ENCODE measurements at regions not wholly inside any gene's neighbourhood (a gene's known extent, or its start where the extent isn't known, plus 50 kb on each side); places are given as distances from the start of the nearest gene placed in this dataset.

- no peak overlapping the region for H3K27ac ChIP-seq (ENCODE audit: low read depth, low read length)
- no peaks in the 10 kb centered on the region for H3K79me2 ChIP-seq (ENCODE audit: insufficient read depth, low read length)
- Mint-ChIP-seq H3K4me1 (ENCODE audit: low read depth, unreplicated experiment) (peaks cover 22% of the 10 kb centered on the region), H3K27ac (ENCODE audit: unreplicated experiment) (no peak overlapping the region), H3K4me3 (ENCODE audit: unreplicated experiment) (no peak overlapping the region), H3K36me3 (ENCODE audit: low read depth, unreplicated experiment) (peaks cover 9% of the 10 kb centered on the region), H3K27me3 (ENCODE audit: low read depth, unreplicated experiment) (no peaks in the 10 kb centered on the region), H3K9me3 (ENCODE audit: unreplicated experiment) (peaks cover 4% of the 10 kb centered on the region)
- peaks cover 16% of the 10 kb centered on the region for H3K4me1 ChIP-seq (ENCODE audit: insufficient read depth, low read length)
- no peaks in the 10 kb centered on the region for H3K9me3 ChIP-seq (ENCODE audit: insufficient read depth, low read depth, low read length)
- H2AFZ ChIP-seq (ENCODE audit: low read depth, low read length) = no peak overlapping the region
- no peaks in the 10 kb centered on the region for H3K36me3 ChIP-seq (ENCODE audit: insufficient read depth, low read length)
- no peak overlapping the region for H3K4me2 ChIP-seq (ENCODE audit: low read length)
- FAIRE-seq (no peak), DNase-seq (ENCODE audit: low read depth) (no peak)
- H3K27me3 ChIP-seq (ENCODE audit: insufficient read depth, low read length) = no peaks in the 10 kb centered on the region
- H3K9ac ChIP-seq (ENCODE audit: low read length) = no peak overlapping the region
- peaks cover 4% of the 10 kb centered on the region for H4K20me1 ChIP-seq (ENCODE audit: insufficient read depth, low read length)
- no peak overlapping the region for H3K4me3 ChIP-seq (ENCODE audit: insufficient read depth, low read depth, low read length)
- TF ChIP-seq EZH2 (IDR thresholded peaks at IDR 0.05; ENCODE audit: insufficient read depth, low read length) = no peak
- TF ChIP-seq, protein P1, sequence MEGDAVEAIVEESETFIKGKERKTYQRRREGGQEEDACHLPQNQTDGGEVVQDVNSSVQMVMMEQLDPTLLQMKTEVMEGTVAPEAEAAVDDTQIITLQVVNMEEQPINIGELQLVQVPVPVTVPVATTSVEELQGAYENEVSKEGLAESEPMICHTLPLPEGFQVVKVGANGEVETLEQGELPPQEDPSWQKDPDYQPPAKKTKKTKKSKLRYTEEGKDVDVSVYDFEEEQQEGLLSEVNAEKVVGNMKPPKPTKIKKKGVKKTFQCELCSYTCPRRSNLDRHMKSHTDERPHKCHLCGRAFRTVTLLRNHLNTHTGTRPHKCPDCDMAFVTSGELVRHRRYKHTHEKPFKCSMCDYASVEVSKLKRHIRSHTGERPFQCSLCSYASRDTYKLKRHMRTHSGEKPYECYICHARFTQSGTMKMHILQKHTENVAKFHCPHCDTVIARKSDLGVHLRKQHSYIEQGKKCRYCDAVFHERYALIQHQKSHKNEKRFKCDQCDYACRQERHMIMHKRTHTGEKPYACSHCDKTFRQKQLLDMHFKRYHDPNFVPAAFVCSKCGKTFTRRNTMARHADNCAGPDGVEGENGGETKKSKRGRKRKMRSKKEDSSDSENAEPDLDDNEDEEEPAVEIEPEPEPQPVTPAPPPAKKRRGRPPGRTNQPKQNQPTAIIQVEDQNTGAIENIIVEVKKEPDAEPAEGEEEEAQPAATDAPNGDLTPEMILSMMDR (IDR thresholded peaks at IDR 0.05; ENCODE audit: insufficient read depth, low read depth, low read length) = no peak
Measured at GRCh38 chr15:62447742-62448141, 282.7 kb upstream of the C2CD4B start.

DNA sequence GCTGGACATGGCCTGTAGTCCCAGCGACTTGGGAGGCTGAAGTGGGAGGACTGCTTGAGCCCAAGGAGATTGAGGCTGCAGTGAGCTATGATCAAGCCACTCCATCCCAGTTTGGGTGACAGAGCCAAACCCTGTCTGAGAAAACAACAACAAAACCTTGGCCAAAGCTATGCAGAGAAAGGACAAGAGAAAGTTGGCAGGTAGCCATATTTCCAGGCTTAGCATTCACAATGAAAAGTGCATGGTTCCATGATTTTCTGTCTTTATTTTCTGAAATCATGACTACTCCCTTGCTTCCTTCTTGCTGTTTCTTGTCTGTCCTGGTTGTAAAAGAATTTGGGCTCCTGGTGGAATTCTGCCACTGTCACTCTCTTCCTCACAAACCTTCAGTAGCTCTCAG lies 284.6 kb upstream of the C2CD4B start:
- Histone ChIP-seq H3K27ac (ENCODE audit: low read depth, low read length) (no peak overlapping the region), H3K27me3 (ENCODE audit: insufficient read depth, low read length) (no peaks in the 10 kb centered on the region), H2AFZ (ENCODE audit: low read depth, low read length) (no peak overlapping the region), H3K9ac (ENCODE audit: low read length) (no peak overlapping the region), H3K36me3 (ENCODE audit: insufficient read depth, low read length) (no peaks in the 10 kb centered on the region), H3K79me2 (ENCODE audit: insufficient read depth, low read length) (no peaks in the 10 kb centered on the region), H3K9me3 (ENCODE audit: insufficient read depth, low read depth, low read length) (no peaks in the 10 kb centered on the region), H3K4me3 (ENCODE audit: insufficient read depth, low read depth, low read length) (no peak overlapping the region), H3K4me2 (ENCODE audit: low read length) (no peak overlapping the region), H4K20me1 (ENCODE audit: insufficient read depth, low read length) (peaks cover 4% of the 10 kb centered on the region), H3K4me1 (ENCODE audit: insufficient read depth, low read length) (peaks cover 28% of the 10 kb centered on the region)
- Mint-ChIP-seq H3K4me3 (ENCODE audit: unreplicated experiment) (no peak overlapping the region), H3K4me1 (ENCODE audit: low read depth, unreplicated experiment) (peaks cover 26% of the 10 kb centered on the region), H3K36me3 (ENCODE audit: low read depth, unreplicated experiment) (peaks cover 9% of the 10 kb centered on the region), H3K9me3 (ENCODE audit: unreplicated experiment) (peaks cover 4% of the 10 kb centered on the region), H3K27me3 (ENCODE audit: low read depth, unreplicated experiment) (no peaks in the 10 kb centered on the region), H3K27ac (ENCODE audit: unreplicated experiment) (no peak overlapping the region)
- no peak for DNase-seq (ENCODE audit: low read depth)
- FAIRE-seq = no peak
- TF ChIP-seq, protein P1 (IDR thresholded peaks at IDR 0.05; ENCODE audit: insufficient read depth, low read depth, low read length) = no peak
- TF ChIP-seq EZH2 (IDR thresholded peaks at IDR 0.05; ENCODE audit: insufficient read depth, low read length) = no peak

DNA sequence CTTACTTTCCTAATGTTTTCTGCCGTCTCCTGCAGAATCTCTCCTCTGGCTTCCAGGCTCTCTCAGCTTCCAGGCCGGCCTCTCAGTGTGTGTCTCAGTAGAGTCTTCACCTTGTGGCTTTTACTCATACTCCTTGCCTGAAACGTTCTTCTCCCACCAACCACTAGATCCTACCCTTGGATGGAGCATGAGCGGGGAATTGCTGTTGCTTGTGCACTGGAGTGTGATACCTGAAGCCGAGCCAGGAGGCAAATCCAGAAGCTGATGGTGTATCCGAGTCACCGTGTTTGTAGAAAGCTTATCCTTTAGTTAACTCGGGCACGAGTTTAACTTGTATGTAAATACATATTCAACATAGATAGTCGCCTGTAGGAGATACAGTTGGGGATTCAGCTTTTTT lies 285.0 kb upstream of the C2CD4B start:
- no peak overlapping the region for H3K4me3 ChIP-seq (ENCODE audit: insufficient read depth, low read depth, low read length)
- Mint-ChIP-seq H3K27ac (ENCODE audit: unreplicated experiment) (no peak overlapping the region), H3K4me1 (ENCODE audit: low read depth, unreplicated experiment) (peaks cover 24% of the 10 kb centered on the region), H3K9me3 (ENCODE audit: unreplicated experiment) (peaks cover 4% of the 10 kb centered on the region), H3K4me3 (ENCODE audit: unreplicated experiment) (no peak overlapping the region), H3K27me3 (ENCODE audit: low read depth, unreplicated experiment) (no peaks in the 10 kb centered on the region), H3K36me3 (ENCODE audit: low read depth, unreplicated experiment) (peaks cover 9% of the 10 kb centered on the region)
- no peaks in the 10 kb centered on the region for H4K20me1 ChIP-seq (ENCODE audit: insufficient read depth, low read length)
- no peaks in the 10 kb centered on the region for H3K9me3 ChIP-seq (ENCODE audit: insufficient read depth, low read depth, low read length)
- no peak for TF ChIP-seq EZH2 (IDR thresholded peaks at IDR 0.05; ENCODE audit: insufficient read depth, low read length)
- TF ChIP-seq, protein P1 (IDR thresholded peaks at IDR 0.05; ENCODE audit: insufficient read depth, low read depth, low read length) = no peak
- H3K4me1 ChIP-seq (ENCODE audit: insufficient read depth, low read length) = peaks cover 28% of the 10 kb centered on the region
- H3K79me2 ChIP-seq (ENCODE audit: insufficient read depth, low read length) = no peaks in the 10 kb centered on the region
- no peak overlapping the region for H2AFZ ChIP-seq (ENCODE audit: low read depth, low read length)
- no peaks in the 10 kb centered on the region for H3K36me3 ChIP-seq (ENCODE audit: insufficient read depth, low read length)
- H3K4me2 ChIP-seq (ENCODE audit: low read length) = no peak overlapping the region
- no peaks in the 10 kb centered on the region for H3K27me3 ChIP-seq (ENCODE audit: insufficient read depth, low read length)
- no peak overlapping the region for H3K27ac ChIP-seq (ENCODE audit: low read depth, low read length)
- H3K9ac ChIP-seq (ENCODE audit: low read length) = no peak overlapping the region
- DNase-seq (ENCODE audit: low read depth) (no peak), FAIRE-seq (no peak)
